VCaP (cell line): ENCODE measurements at regions not wholly inside any gene's neighbourhood (a gene's known extent, or its start where the extent isn't known, plus 50 kb on each side); places are given as distances from the start of the nearest gene placed in this dataset.

Source experiments
- H3K27ac ChIP-seq: fragments of 450-650 bp; 2 replicates; pipeline ENCODE4 v1.5.1; 2017
- TF ChIP-seq, protein P1 (sequence below): fragments of 450-650 bp; conservative IDR thresholded peaks from 2 replicates; pipeline ENCODE4 v1.5.1; 2017; ENCODE audit warnings: mild to moderate bottlenecking, moderate library complexity

DNA sequence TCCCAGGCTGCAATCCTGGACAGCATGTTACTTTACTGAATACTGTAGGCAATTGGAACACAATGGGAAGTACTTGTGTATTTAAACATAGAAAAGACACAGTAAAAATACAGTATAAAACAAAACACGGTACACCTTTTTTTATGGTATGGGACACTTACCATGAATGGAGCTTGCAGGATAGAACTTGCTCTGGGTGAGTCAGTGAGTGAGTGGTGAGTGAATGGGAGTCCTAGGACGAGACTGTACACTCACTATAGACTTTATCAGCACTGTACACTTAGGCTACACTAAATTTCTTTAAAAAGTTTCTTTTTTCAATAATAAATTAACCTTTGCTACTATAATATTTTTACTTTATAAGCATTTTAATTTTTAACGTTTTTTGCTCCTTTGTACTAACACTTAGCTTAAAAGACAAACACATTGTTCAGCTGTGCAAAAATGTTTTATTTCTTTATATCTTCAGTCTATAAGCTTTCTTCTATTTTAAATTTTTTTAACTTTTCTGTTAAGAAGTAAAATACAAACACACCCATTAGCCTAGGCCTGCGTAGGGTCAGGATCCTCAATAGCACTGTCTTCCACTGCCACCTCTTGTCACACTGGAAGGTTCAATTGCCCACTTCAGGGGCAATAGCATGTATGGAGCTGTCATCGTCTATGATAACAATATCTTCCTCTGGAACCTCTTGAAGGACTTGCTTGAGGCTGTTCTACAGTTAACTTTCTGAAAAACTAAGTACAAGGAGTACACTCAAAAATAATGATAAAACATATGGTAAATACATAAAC, 293.5 kb upstream of the FSTL5 start:
- H3K27ac ChIP-seq: no peak overlapping the region
- TF ChIP-seq, protein P1, sequence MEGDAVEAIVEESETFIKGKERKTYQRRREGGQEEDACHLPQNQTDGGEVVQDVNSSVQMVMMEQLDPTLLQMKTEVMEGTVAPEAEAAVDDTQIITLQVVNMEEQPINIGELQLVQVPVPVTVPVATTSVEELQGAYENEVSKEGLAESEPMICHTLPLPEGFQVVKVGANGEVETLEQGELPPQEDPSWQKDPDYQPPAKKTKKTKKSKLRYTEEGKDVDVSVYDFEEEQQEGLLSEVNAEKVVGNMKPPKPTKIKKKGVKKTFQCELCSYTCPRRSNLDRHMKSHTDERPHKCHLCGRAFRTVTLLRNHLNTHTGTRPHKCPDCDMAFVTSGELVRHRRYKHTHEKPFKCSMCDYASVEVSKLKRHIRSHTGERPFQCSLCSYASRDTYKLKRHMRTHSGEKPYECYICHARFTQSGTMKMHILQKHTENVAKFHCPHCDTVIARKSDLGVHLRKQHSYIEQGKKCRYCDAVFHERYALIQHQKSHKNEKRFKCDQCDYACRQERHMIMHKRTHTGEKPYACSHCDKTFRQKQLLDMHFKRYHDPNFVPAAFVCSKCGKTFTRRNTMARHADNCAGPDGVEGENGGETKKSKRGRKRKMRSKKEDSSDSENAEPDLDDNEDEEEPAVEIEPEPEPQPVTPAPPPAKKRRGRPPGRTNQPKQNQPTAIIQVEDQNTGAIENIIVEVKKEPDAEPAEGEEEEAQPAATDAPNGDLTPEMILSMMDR: no peak

DNA sequence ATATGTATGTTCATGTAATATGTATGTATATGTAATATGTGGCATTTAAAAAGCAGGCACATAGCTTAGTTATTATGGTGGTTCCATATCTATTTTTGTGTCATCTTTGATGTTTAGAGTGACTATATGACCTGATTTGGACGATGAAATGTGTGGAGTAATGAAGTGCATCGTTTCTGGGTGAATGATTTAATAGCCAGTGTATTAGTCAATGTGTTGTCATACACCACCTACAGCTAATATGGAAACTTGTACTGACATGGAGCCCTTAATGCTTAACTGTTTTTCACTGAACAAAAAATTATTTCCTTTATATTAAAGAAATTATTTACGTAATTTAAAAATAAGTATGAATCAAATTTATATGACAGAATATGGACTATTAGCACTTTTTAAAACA, 292.3 kb upstream of the FSTL5 start:
- H3K27ac ChIP-seq: no peak overlapping the region
- TF ChIP-seq, protein P1: no peak

DNA sequence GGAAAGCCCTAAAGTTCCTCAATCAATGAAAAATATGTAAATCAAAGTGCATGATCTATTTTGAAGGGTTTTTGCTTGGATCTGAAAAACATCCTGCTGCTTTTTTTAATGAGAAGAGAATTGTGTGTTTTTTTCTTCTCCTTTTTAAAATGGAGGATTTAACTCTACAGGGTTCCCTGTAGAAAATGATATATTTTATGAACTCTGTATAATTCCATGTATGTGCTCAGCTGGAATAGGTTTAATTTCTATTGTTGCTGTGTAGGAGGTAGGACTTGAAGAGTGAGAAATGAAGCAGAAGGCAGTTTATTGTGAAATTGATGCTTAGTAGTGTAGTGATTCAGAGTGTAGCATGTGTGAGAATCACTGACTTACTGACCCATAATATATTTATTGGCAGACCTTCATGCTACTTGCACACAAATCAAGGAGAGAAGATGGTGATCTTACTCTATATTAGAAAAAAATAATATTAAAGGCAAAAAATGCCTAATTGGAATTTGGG, 286.8 kb upstream of the FSTL5 start:
- H3K27ac ChIP-seq: no peak overlapping the region
- TF ChIP-seq, protein P1: no peak

DNA sequence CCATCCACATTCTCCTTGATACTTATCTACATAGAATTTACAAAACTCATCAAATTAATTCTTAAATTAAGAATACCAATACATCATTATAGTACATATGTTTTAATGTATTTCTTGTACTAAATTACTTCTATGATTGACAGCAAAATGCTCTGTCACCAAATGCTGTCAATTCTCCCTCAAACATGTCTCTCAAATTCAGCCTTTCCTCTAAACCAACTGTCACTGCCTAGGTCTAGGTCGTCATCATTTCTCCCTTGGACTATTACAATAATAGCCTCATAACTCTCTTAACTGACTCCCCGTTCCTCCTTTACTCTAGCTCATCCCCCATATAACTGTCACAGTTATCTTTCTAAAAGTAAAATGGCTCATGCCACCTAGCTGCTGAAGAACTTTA, 279.7 kb upstream of the FSTL5 start:
- TF ChIP-seq, protein P1: no peak
- no peak overlapping the region for H3K27ac ChIP-seq

DNA sequence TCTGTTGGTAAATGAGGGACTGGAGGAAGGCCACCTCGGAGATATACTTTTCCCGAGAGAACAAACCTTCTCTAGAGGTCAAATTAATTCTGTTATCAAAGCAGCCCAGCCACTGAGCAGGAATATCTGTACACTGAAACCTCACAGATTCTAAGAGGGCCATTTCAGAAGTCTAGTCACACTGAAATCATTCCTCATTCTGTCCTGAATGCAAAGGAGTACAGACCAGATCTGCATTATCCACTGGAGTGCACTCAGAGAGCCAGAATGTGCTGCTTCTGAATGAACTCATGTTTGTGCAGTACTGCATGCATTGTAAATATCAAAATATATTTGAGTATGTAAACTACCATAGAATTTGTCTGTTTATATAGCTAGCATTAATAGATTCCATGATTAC, 278.3 kb upstream of the FSTL5 start:
- H3K27ac ChIP-seq: no peak overlapping the region
- TF ChIP-seq, protein P1: no peak

DNA sequence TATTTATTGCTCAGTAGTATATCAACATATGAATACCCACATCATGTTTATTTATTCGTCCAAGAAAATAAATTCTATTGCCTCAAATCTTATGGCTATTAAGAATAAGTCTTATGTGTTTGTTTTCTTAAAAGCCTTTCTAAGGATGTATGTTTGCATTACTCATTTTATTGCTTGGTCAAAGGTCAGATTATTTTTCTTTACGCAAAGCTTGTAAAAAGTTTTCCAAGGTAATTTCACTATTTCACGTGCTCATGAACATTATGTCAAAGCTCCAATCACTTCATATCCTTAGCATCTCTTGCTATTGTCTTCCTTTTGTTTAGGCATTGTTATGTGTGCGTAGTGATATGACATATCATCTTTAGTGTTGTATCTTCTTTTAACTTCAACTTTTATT, 258.5 kb upstream of the FSTL5 start:
- no peak overlapping the region for H3K27ac ChIP-seq
- TF ChIP-seq, protein P1: no peak

DNA sequence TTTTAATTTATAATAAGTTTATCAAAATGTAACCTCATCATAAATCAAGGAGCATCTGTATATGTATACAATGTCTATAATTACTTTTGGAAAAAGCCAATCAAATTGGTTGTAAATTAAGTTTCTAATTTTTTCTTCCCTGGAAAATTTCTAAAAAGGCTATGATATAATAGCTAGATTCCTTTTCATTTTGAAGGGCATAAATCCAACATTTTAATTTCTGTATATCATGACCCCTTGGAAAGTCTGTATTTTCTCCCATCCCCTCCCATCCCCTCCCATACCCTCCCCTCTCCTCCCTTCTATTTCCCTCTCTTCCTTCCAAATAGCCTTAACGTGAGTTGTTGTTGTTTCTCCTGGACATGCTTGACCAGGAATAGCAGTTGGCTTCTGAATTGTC, 247.1 kb upstream of the FSTL5 start:
- no peak overlapping the region for H3K27ac ChIP-seq
- TF ChIP-seq, protein P1: no peak
